Glomerular endothelial cell (primary cell): ENCODE measurements at regions not wholly inside any gene's neighbourhood (a gene's known extent, or its start where the extent isn't known, plus 50 kb on each side); places are given as distances from the start of the nearest gene placed in this dataset.

Experiments
- DNase-seq: peaks from one replicate; pipeline ENCODE4 v3.0.0-alpha.2; 2011; ENCODE audit warnings: low read depth, low spot score; ENCODE audit errors: extremely low read depth

DNA sequence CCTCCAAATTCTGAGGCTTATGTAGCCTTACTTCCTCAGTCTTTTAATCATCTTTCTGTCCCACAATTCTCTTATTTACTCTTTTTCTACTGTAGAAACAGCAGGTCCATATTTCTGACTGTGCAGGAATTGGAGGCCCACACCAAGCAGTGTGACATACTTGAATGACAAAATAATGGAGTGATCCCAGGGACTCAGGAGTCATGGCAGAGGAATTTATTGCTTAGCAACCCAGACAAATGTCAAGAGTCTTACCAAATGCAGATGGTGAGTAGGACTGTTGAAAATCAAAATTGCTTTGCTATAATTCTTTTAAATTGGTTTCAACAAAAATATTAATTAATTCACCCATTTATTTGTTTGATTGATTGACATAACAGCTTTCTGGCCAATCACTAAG lies 59.9 kb downstream of the HTR1B start:
- no peak for DNase-seq

GRCh38 chr6:77401231-77401630 lies 62.1 kb downstream of the HTR1B start:
- no peak for DNase-seq

DNA sequence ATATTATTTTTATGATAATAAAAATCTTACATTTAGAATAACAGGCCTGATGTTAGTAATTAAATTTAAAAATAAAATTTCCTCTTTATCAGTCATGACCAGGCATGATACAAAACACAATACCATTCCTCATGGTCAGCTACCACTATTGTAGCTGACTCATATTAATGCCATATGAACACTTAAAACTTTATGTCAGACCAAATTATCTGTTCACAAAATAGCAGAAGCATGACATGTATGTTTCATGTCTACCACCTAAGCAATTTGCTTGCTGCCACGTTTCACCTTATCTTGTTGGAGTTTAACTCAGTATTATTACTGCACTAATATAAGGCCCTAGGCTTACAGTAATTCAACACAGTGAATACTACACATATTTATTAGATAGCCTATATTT lies 65.7 kb downstream of the HTR1B start:
- DNase-seq = no peak

GRCh38 chr6:77389402-77389801 lies 73.9 kb downstream of the HTR1B start:
- no peak for DNase-seq

GRCh38 chr6:77383026-77383425 lies 80.3 kb downstream of the HTR1B start:
- DNase-seq = no peak

- DNase-seq = no peak
These were observed 89.3 kb downstream of the HTR1B start for GRCh38 chr6:77373955-77374354.

- DNase-seq = no peak
These were observed 91.5 kb downstream of the HTR1B start for GRCh38 chr6:77371748-77372147.

DNA sequence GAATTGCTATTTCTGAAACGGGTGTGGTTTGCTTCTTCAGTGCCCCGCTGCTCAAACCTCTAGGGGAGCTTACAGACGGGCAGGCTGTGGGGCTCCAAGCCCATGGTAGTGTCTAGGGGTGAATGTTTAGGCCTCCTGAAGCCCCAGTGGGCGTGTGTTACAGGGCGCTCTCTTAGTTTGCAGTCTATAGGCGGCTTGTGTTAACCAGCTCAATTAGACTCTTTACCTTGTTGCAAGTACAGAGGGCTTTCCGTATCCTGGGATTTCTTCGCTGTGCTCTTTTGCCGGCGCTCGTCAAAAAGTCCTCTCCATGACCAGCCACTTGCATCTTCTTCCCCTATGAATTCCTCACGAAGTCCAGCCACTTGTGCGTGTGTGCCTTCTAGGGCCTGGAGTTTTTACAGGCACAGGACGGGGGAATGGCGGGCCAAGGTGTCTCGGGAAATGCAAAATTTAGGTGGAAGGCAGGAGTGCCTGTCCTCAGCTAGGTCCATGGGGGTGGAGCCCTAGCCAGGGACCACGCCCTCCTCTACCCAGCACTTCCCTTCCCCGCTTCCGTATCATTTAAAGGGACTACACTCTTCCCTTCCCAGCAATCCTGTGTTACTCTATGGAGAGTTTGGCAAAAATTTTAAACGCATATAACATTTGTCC lies 94.5 kb downstream of the HTR1B start:
- no peak for DNase-seq

DNA sequence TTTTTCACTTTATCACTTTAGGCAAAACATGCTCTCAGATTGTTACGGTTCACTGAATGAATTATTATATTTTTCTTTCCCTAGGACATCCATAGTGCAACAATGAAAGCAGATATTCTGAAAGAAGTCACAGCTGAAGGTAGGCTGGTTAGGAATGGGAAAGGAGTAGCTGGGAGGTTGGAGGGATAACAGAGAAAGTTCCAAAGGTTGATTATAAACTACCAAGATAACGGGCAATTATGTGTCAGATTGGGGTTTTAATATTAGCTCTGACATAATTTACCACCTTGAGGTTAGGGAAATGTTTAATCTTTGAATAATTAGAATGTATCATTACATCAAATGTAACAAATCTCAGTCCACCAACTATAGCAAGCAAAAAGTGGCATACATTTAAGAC lies 96.5 kb downstream of the HTR1B start:
- DNase-seq = no peak

- DNase-seq = no peak
These were observed 99.6 kb downstream of the HTR1B start for GRCh38 chr6:77363702-77364101.

DNA sequence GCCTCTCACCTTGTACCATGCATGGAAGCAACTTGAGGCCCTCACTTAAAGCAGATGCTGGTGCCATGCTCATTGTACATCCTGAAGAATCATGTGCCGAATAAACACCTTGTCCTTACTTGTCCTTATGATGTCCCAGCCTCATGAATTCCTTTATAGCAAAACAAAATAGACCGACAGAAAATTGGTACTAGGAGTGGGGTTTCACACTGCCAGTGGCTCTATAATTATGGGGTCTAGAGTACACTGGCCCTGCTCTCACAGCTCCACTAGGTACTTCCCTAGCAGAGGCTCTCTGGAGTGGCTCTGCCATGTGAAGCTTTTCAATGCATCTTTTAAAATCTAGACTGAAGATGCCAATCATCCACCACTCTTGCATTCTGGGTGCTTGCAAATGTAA lies 101.2 kb downstream of the HTR1B start:
- no peak for DNase-seq

GRCh38 chr6:77361018-77361417 lies 102.3 kb downstream of the HTR1B start:
- DNase-seq = no peak

DNA sequence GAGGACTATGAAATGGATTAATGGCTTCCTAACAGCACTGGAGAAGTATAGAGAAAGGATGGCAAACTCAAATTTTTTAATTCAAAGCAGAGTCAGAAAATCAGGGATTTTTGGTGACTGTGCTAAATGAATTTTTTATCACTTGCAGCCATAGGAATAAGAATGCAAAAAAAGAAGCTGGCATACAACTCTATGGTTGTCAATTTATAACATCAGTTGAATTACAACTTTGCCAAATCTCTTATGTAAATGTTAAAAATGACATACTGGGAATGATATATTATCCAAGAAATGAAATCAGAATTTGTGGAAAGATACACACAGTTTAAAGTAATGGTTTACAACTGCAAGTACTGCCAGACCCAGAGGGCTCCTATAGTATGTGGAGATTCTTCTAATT lies 106.5 kb downstream of the HTR1B start:
- no peak for DNase-seq

GRCh38 chr6:77354581-77354980 lies 108.7 kb downstream of the HTR1B start:
- no peak for DNase-seq

GRCh38 chr6:77353129-77353528 lies 110.2 kb downstream of the HTR1B start:
- DNase-seq = no peak

GRCh38 chr6:77341058-77341986 lies 122.0 kb downstream of the HTR1B start:
- peak; percentile 23 for DNase-seq

GRCh38 chr6:77340331-77340730 lies 123.0 kb downstream of the HTR1B start:
- no peak for DNase-seq

DNA sequence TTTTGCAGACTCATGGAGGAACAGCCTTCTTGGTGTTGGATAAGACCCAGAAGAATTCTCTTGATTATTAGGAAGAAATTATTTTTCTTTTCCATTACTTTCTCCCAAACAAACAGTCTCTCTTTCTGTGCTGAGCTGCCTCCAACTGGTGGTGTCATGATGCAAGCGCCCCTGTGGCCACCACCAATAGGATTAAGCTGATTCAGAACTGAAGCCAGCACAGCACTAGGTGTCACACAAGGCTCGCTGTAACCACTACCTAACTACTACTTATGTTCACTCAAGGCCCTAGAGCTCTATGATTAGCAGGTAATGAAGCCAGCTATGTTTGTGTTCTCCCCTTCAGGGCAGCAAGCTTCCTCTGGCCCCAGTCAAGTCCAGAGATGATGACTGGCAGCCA lies 123.4 kb downstream of the HTR1B start:
- DNase-seq = no peak

GRCh38 chr6:77337392-77337791 lies 125.9 kb downstream of the HTR1B start:
- no peak for DNase-seq

DNA sequence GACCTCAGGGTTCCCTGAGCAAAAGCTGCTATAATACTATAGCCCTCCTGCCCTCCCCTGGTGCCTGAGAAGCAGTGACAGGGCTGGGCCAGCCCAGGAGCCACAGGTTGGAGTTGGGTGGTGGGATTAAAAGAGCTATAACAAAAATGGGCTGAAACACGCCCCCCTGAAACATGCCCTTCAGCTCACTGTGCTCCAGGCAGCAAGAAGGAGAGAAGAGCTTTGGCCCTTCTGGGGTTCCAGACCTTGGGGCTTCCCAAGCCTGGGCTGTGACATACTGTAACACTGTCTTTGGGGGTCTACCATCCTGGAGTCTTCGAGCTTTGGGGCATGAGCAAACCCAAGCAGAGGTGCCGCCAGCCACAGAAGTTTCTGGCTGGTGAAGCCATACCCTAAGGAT lies 129.2 kb downstream of the HTR1B start:
- DNase-seq = no peak

- no peak for DNase-seq
These were observed 130.2 kb downstream of the HTR1B start for GRCh38 chr6:77332915-77333623.

DNA sequence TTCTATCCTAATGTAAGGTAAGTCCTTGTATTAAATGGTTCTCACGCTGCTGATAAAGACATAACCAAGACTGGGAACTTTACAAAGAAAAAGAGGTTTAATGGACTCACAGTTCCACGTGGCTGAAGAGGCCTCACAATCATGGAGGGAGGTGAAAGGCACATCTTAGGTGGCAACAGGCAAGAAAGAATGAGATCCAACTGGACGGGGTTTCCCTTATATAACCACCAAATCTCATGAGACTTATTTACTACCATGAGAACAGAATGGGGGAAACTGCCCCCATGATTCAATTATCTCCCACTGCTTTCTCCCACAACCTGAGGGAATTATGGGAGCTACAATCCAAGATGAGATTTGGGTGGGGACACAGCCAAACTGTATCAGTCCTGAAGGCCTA lies 136.6 kb downstream of the HTR1B start:
- no peak for DNase-seq
